Gastrocnemius medialis (tissue), 4 donors: ENCODE measurements at regions not wholly inside any gene's neighbourhood (a gene's known extent, or its start where the extent isn't known, plus 50 kb on each side); places are given as distances from the start of the nearest gene placed in this dataset.

ENCODE experiments used
- CTCF ChIP-seq, 5 experiments: fragments of 450-650 bp in 3 of 5; fragments of 200-600 bp in 2 of 5; sonication (generic) in 2 of 5; IDR thresholded peaks in 4 of 5; conservative IDR thresholded peaks in 1 of 5; 1 replicate in 4 of 5; 2 replicates in 1 of 5; pipeline ENCODE4 v1.5.1; 2016 to 2019; ENCODE audit warnings: antibody characterized with exemption in 5 of 5, mild to moderate bottlenecking in 3 of 5, moderate library complexity in 3 of 5
- POLR2A ChIP-seq, 2 donors: fragments of 450-650 bp; IDR thresholded peaks; one replicate each; pipeline ENCODE4 v1.6.1; 2017; ENCODE audit warnings: antibody characterized with exemption in 2 of 2, mild to moderate bottlenecking in 2 of 2, moderate library complexity in 2 of 2

- no peak for TF ChIP-seq CTCF (IDR thresholded peaks at IDR 0.05 in 4 of 5, conservative IDR thresholded peaks at IDR 0.05 in 1 of 5)
- no peak for TF ChIP-seq POLR2A (IDR thresholded peaks at IDR 0.05)
Measured at GRCh38 chr10:33966946-33967345, 632.5 kb upstream of the NRP1 start.
